Upper lobe of right lung (tissue), 1 donor: ENCODE measurements at regions not wholly inside any gene's neighbourhood (a gene's known extent, or its start where the extent isn't known, plus 50 kb on each side); places are given as distances from the start of the nearest gene placed in this dataset.
"Not testable (repeated sequence)": the region's sequence is repeated elsewhere in the genome, so short reads cannot be mapped to it uniquely, and the experiment has no call there.

ENCODE experiments used
- ATAC-seq: fragments of 200-7000 bp; cut with Tn5 transposase; one replicate; pipeline ENCODE4 v1.9.1; 2020; ENCODE audit warnings: mild to moderate bottlenecking, moderate library complexity
- DNase-seq: peaks from one replicate; pipeline ENCODE4 v3.0.0-alpha.2; 2020
- H3K27ac ChIP-seq: fragments of 200-600 bp; one replicate; pipeline ENCODE4 v1.8.0; 2022
- H3K27me3 ChIP-seq: fragments of 200-600 bp; one replicate; pipeline ENCODE4 v1.8.0; 2022; ENCODE audit warnings: mild to moderate bottlenecking
- H3K36me3 ChIP-seq: fragments of 200-600 bp; one replicate; pipeline ENCODE4 v1.8.0; 2022
- H3K4me1 ChIP-seq: fragments of 200-600 bp; one replicate; pipeline ENCODE4 v1.8.0; 2022
- H3K4me3 ChIP-seq: fragments of 200-600 bp; one replicate; pipeline ENCODE4 v1.8.0; 2022; ENCODE audit warnings: mild to moderate bottlenecking
- H3K9me3 ChIP-seq: fragments of 200-600 bp; one replicate; pipeline ENCODE4 v1.8.0; 2022
- intact Hi-C: fragments of 100-400 bp; cut with DNase I; formaldehyde crosslinking; loops from one replicate; pipeline ENCODE4 v1.11.0; 2022
- TF ChIP-seq, protein P1 (sequence below): fragments of 200-600 bp; IDR thresholded peaks from one replicate; pipeline ENCODE4 v1.8.0; 2022; ENCODE audit warnings: antibody characterized with exemption
- donor health status: DM: no; HTN: yes; CAD: no; lungs with severe emphysema.

DNA sequence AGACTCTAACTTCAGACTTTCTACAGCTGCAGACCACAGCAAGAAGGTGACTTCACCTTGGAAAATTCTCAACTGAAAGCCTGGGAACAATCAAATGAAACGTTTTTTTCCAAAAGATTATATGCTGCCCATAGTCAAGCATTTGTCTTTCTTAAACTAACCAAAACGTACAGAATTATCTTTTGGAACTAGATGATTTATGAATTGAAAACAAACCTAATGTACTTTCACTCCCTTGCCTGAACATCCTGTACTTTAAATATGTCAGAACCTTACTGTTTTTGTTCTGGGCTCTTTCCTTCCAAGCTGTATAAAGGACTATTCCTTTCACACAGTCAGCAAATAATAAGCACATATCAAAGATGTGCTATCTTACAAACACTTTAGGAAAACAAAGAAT lies 62.4 kb upstream of the TNFAIP3 start:
- intact Hi-C loops: no loop called here
- no peaks in the 10 kb centered on the region for H3K27me3 ChIP-seq
- H3K9me3 ChIP-seq: no peaks in the 10 kb centered on the region
- no peak overlapping the region for H3K27ac ChIP-seq
- TF ChIP-seq, protein P1, sequence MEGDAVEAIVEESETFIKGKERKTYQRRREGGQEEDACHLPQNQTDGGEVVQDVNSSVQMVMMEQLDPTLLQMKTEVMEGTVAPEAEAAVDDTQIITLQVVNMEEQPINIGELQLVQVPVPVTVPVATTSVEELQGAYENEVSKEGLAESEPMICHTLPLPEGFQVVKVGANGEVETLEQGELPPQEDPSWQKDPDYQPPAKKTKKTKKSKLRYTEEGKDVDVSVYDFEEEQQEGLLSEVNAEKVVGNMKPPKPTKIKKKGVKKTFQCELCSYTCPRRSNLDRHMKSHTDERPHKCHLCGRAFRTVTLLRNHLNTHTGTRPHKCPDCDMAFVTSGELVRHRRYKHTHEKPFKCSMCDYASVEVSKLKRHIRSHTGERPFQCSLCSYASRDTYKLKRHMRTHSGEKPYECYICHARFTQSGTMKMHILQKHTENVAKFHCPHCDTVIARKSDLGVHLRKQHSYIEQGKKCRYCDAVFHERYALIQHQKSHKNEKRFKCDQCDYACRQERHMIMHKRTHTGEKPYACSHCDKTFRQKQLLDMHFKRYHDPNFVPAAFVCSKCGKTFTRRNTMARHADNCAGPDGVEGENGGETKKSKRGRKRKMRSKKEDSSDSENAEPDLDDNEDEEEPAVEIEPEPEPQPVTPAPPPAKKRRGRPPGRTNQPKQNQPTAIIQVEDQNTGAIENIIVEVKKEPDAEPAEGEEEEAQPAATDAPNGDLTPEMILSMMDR: no peak
- DNase-seq (no peak), ATAC-seq (no peak)
- no peak overlapping the region for H3K4me3 ChIP-seq
- H3K4me1 ChIP-seq: peaks cover 4% of the 10 kb centered on the region
- no peaks in the 10 kb centered on the region for H3K36me3 ChIP-seq

DNA sequence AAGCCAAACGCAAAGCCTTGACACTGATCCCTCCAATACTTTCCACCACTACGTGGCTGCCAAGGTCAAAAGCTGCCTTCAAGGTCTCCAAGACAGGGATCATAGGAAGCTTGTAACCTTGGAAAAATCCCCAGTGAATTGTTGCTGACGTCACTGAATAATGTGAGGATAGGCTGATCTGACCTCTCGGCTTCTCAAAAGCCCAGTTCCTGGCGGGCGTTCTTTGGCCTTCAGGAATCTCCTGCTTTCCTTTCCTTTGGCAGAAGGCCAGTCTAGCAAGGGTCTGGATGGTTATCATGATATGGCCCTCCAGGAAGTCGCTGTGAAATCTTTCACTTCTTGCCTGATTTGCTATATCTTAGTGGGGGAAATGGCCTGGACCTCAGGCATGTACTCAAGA lies 61.4 kb upstream of the TNFAIP3 start:
- DNase-seq: no peak
- Histone ChIP-seq H3K36me3 (no peaks in the 10 kb centered on the region), H3K9me3 (no peaks in the 10 kb centered on the region), H3K27ac (no peak overlapping the region), H3K4me1 (no peaks in the 10 kb centered on the region), H3K27me3 (no peaks in the 10 kb centered on the region), H3K4me3 (no peak overlapping the region)
- TF ChIP-seq, protein P1: no peak
- no peak for ATAC-seq
- intact Hi-C loops: no loop called here

DNA sequence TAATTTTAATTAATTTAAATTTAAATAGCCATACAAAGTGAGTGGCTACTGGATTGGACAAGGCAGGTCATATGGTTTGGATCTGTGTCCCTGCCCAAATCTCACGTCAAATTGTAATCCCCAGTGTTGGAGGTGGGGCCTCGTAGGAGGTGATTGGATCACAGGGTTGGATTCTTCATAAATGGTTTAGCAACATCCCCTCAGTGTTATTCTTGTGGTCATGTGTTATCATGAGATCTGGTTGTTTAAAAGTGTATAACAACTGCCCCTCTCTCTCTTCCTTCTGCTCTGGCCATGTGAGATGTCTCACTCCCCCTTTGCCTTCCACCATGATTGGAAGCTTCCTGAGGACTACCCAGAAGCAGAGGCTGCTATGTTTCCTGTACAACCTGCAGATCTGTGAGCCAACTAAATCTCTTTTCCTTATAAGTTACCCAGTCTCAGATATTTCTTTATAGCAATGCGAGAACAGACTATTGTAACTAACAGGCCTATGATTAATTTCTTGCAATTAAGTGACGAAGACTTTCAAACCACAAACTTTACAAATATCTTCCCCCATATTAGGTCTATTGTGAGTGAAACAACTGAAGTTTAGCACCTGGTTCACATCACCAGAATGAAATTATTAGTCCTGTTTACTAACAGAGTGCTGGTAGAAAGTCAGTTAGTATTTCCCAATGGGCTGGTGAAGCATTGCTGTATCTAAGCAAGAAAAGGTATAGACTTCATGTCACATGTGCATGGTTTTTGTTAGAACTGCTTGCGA lies 60.0 kb upstream of the TNFAIP3 start:
- H3K27me3 ChIP-seq: no peaks in the 10 kb centered on the region
- H3K9me3 ChIP-seq: no peaks in the 10 kb centered on the region
- DNase-seq: no peak
- peaks cover 6% of the 10 kb centered on the region for H3K4me1 ChIP-seq
- no peaks in the 10 kb centered on the region for H3K36me3 ChIP-seq
- no peak overlapping the region for H3K4me3 ChIP-seq
- TF ChIP-seq, protein P1: no peak
- no peak overlapping the region for H3K27ac ChIP-seq
- intact Hi-C loops: no loop called here
- no peak for ATAC-seq

DNA sequence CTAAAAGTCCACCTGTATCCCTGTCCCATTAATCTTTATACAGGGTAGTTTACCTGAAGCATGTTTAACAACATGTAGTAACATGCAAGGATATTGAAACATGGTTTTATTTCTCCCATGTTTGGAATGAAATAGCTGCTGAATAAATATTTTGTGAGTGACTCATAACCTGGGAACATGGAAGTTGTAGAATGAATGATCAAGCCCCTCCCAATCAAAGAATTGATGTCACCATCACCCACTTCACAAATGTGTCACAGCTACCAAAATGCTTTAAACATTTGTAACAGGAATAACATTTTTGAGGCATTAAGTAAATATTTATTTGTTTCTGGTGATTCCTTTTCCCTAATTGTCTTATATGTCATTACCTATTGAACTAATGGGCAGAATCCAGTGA lies 58.9 kb upstream of the TNFAIP3 start:
- H3K27me3 ChIP-seq: no peaks in the 10 kb centered on the region
- TF ChIP-seq, protein P1: no peak
- no peak for ATAC-seq
- H3K27ac ChIP-seq: no peak overlapping the region
- peaks cover 9% of the 10 kb centered on the region for H3K4me1 ChIP-seq
- H3K36me3 ChIP-seq: no peaks in the 10 kb centered on the region
- no peaks in the 10 kb centered on the region for H3K9me3 ChIP-seq
- intact Hi-C loops: no loop called here
- H3K4me3 ChIP-seq: no peak overlapping the region
- no peak for DNase-seq

DNA sequence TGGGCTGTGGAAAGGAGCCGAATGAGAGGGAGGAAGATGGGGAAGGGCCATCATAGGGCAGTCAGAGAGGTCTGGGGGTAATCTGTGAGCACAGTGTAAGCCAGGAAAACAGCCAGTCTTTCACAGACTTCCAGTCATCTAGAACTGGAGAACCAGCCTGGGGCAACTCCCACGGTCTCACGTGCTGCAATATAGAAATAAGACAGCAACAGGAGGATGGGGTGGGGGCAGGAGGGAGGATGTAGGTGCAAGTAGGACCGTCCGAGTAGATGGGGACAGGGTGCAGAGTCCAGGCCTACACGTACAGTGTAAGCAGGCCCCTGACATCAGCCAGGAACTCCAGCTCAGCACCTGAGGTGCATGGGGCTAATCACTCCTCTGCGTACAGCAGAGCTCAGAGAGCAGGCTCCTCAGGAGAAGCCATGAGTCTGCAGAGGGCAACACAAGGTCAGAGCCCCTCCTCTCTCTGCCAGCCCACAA lies 58.2 kb upstream of the TNFAIP3 start:
- H3K27me3 ChIP-seq: no peaks in the 10 kb centered on the region
- no peak overlapping the region for H3K4me3 ChIP-seq
- TF ChIP-seq, protein P1: no peak
- H3K36me3 ChIP-seq: no peaks in the 10 kb centered on the region
- no peak overlapping the region for H3K27ac ChIP-seq
- DNase-seq: no peak
- H3K9me3 ChIP-seq: no peaks in the 10 kb centered on the region
- intact Hi-C loops: no loop called here
- H3K4me1 ChIP-seq: peaks cover 9% of the 10 kb centered on the region
- no peak for ATAC-seq

DNA sequence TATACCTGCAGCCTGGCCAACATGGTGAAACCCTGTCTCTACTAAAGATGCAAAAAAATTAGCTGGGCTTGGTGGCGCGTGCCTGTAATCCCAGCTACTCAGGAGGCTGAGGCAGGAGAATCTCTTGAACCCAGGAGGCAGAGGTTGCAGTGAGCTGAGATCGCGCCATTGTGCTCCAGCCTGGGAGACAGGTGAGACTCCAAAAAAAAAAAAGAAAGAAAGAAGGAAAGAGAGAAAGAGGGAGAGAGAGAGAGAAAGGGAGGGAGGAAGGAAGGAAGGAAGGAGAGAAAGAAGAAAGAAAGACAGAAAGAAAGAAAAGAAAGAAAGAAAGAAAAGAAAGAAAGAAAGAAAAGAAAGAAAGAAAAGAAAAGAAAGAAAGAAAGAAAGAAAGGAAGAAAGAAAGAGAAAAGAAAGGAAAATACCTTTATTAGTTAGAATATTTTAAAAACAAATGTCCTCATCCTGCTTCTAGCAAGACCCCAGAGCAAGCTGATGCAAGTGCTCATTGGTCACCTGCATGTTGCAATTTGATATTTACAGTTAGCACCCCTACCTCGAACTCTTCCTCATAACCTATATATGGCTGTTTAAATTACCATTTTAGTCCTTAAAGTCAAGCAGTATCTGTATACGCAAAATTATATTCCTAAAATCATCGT lies 57.0 kb upstream of the TNFAIP3 start:
- H3K4me1 ChIP-seq, DNase-seq, H3K4me3 ChIP-seq, H3K36me3 ChIP-seq, intact Hi-C loops, H3K9me3 ChIP-seq, H3K27ac ChIP-seq, ATAC-seq, H3K27me3 ChIP-seq: not testable (repeated sequence)
